Neural progenitor cell (in vitro differentiated cells): ENCODE measurements at regions not wholly inside any gene's neighbourhood (a gene's known extent, or its start where the extent isn't known, plus 50 kb on each side); places are given as distances from the start of the nearest gene placed in this dataset.
"Not testable (repeated sequence)": the region's sequence is repeated elsewhere in the genome, so short reads cannot be mapped to it uniquely, and the experiment has no call there.

Experiments
- DNase-seq: peaks from one replicate; pipeline ENCODE4 v3.0.0-alpha.2; 2016; ENCODE audit warnings: low spot score
- H2AFZ ChIP-seq: fragments of 200-600 bp; sonication (generic); replicated peaks from 2 replicates; pipeline ENCODE4 v1.6.1; 2016; ENCODE audit warnings: antibody characterized with exemption
- H3F3A ChIP-seq: fragments of 200-600 bp; sonication (generic); 2 replicates; pipeline ENCODE4 v1.6.1; 2016; ENCODE audit warnings: antibody characterized with exemption, low read depth
- H3K27ac ChIP-seq: fragments of 200-600 bp; sonication (generic); 2 replicates; pipeline ENCODE4 v1.5.1; 2016; ENCODE audit warnings: mild to moderate bottlenecking
- H3K27me3 ChIP-seq: fragments of 200-600 bp; sonication (generic); 2 replicates; pipeline ENCODE4 v1.6.1; 2016; ENCODE audit warnings: mild to moderate bottlenecking, moderate library complexity
- H3K36me3 ChIP-seq: fragments of 200-600 bp; sonication (generic); 2 replicates; pipeline ENCODE4 v1.5.1; 2016
- H3K4me1 ChIP-seq: fragments of 200-600 bp; sonication (generic); 2 replicates; pipeline ENCODE4 v1.6.1; 2016; ENCODE audit warnings: mixed run types
- H3K4me2 ChIP-seq: fragments of 200-600 bp; sonication (generic); 2 replicates; pipeline ENCODE4 v1.6.1; 2016
- H3K4me3 ChIP-seq: fragments of 200-600 bp; sonication (generic); 2 replicates; pipeline ENCODE4 v1.5.1; 2016
- H3K79me2 ChIP-seq: fragments of 200-600 bp; sonication (generic); 2 replicates; pipeline ENCODE4 v1.6.1; 2016; ENCODE audit warnings: low read depth
- H3K9ac ChIP-seq: fragments of 200-600 bp; sonication (generic); 2 replicates; pipeline ENCODE4 v1.6.1; 2016
- H3K9me3 ChIP-seq: fragments of 200-600 bp; sonication (generic); 2 replicates; pipeline ENCODE4 v1.5.1; 2016; ENCODE audit warnings: low read depth
- H4K20me1 ChIP-seq: fragments of 200-600 bp; sonication (generic); 2 replicates; pipeline ENCODE4 v1.6.1; 2016; ENCODE audit warnings: low read depth
- H3K27ac Mint-ChIP-seq: 3 replicates; pipeline ENCODE4 v1.8.0; 2021; ENCODE audit warnings: mixed read lengths
- H3K27me3 Mint-ChIP-seq: 2 replicates; pipeline ENCODE4 v1.8.0; 2022; ENCODE audit warnings: low read depth, mild to moderate bottlenecking, inconsistent platforms, moderate library complexity, mixed read lengths; ENCODE audit not compliant: insufficient read depth
- H3K36me3 Mint-ChIP-seq: 3 replicates; pipeline ENCODE4 v1.8.0; 2021; ENCODE audit warnings: mixed read lengths
- H3K4me1 Mint-ChIP-seq: 3 replicates; pipeline ENCODE4 v1.8.0; 2021; ENCODE audit warnings: mixed read lengths
- H3K4me3 Mint-ChIP-seq: 3 replicates; pipeline ENCODE4 v1.8.0; 2021; ENCODE audit warnings: mild to moderate bottlenecking, moderate library complexity, mixed read lengths
- H3K9me3 Mint-ChIP-seq: 3 replicates; pipeline ENCODE4 v1.8.0; 2020; ENCODE audit warnings: mixed read lengths
- CTCF ChIP-seq: fragments of 200-600 bp; sonication (generic); IDR thresholded peaks from 2 replicates; pipeline ENCODE4 v1.5.1; 2017; ENCODE audit warnings: antibody characterized with exemption, mild to moderate bottlenecking
- EZH2 ChIP-seq: fragments of 200-600 bp; sonication (generic); IDR thresholded peaks from 2 replicates; pipeline ENCODE4 v1.6.1; 2017; ENCODE audit warnings: antibody characterized with exemption, mild to moderate bottlenecking, moderate library complexity
- EZH2phosphoT487 ChIP-seq: fragments of 200-600 bp; sonication (generic); IDR thresholded peaks from 2 replicates; pipeline ENCODE4 v1.6.1; 2017; ENCODE audit warnings: antibody characterized with exemption

- Histone ChIP-seq H3K4me3 (no peak overlapping the region), H3K27me3 (no peaks in the 10 kb centered on the region), H2AFZ (no peak overlapping the region), H3K9ac (no peak overlapping the region), H3K4me1 (peaks cover 30% of the 10 kb centered on the region), H3K9me3 (no peaks in the 10 kb centered on the region), H3K4me2 (no peak overlapping the region), H4K20me1 (no peaks in the 10 kb centered on the region), H3K27ac (no peak overlapping the region), H3F3A (peaks cover 17% of the 10 kb centered on the region), H3K79me2 (no peaks in the 10 kb centered on the region), H3K36me3 (no peaks in the 10 kb centered on the region)
- peaks cover 40% of the 10 kb centered on the region for H3K9me3 Mint-ChIP-seq
- H3K36me3 Mint-ChIP-seq = peaks cover 2% of the 10 kb centered on the region
- peaks cover 30% of the 10 kb centered on the region for H3K4me1 Mint-ChIP-seq
- TF ChIP-seq CTCF = peak; percentile 77
- no peak for TF ChIP-seq EZH2
- peak; percentile 25 for TF ChIP-seq EZH2phosphoT487
- H3K27ac Mint-ChIP-seq = no peak overlapping the region
- no peak overlapping the region for H3K4me3 Mint-ChIP-seq
- H3K27me3 Mint-ChIP-seq = peaks cover 2% of the 10 kb centered on the region
- DNase-seq = peak; percentile 70
These were observed 199.1 kb downstream of the LRRN1 start for GRCh38 chr3:3998140-3998922.

GRCh38 chr3:3999340-3999739 is 200.1 kb downstream of the LRRN1 start:
- not testable (repeated sequence) for H3K79me2 ChIP-seq, H3K9ac ChIP-seq, H3K27me3 ChIP-seq, H3K27ac ChIP-seq, H3K9me3 ChIP-seq, H3K36me3 ChIP-seq, H2AFZ ChIP-seq, H3K27me3 Mint-ChIP-seq, DNase-seq, H3K27ac Mint-ChIP-seq, H3K4me2 ChIP-seq, H4K20me1 ChIP-seq, H3K4me3 ChIP-seq, H3K36me3 Mint-ChIP-seq
- peaks cover 30% of the 10 kb centered on the region for H3K4me1 Mint-ChIP-seq
- Histone ChIP-seq H3F3A (peaks cover 17% of the 10 kb centered on the region), H3K4me1 (peaks cover 30% of the 10 kb centered on the region)
- peaks cover 38% of the 10 kb centered on the region for H3K9me3 Mint-ChIP-seq
- peak overlapping the region; percentile 6 for H3K4me3 Mint-ChIP-seq

- no peaks in the 10 kb centered on the region for H4K20me1 ChIP-seq
- H2AFZ ChIP-seq = no peak overlapping the region
- H3K27ac Mint-ChIP-seq = peak overlapping the region; percentile 57
- DNase-seq = peak; percentile 70
- no peaks in the 10 kb centered on the region for H3K36me3 ChIP-seq
- peaks cover 16% of the 10 kb centered on the region for H3K9me3 Mint-ChIP-seq
- H3K4me1 Mint-ChIP-seq = peaks cover 33% of the 10 kb centered on the region
- H3K79me2 ChIP-seq = no peaks in the 10 kb centered on the region
- H3K9me3 ChIP-seq = no peaks in the 10 kb centered on the region
- H3K4me3 ChIP-seq = no peak overlapping the region
- H3K27ac ChIP-seq = peak overlapping the region; percentile 85
- H3K27me3 ChIP-seq = no peaks in the 10 kb centered on the region
- peaks cover 17% of the 10 kb centered on the region for H3F3A ChIP-seq
- no peaks in the 10 kb centered on the region for H3K36me3 Mint-ChIP-seq
- peaks cover 30% of the 10 kb centered on the region for H3K4me1 ChIP-seq
- H3K4me2 ChIP-seq = peak overlapping the region; percentile 60
- peaks cover 2% of the 10 kb centered on the region for H3K27me3 Mint-ChIP-seq
- H3K9ac ChIP-seq = no peak overlapping the region
- TF ChIP-seq EZH2 (no peak), EZH2phosphoT487 (no peak), CTCF (no peak)
- no peak overlapping the region for H3K4me3 Mint-ChIP-seq
These were observed 202.7 kb downstream of the LRRN1 start for GRCh38 chr3:4001976-4002375.

- Histone ChIP-seq H3K4me1 (peaks cover 19% of the 10 kb centered on the region), H3K79me2 (no peaks in the 10 kb centered on the region), H3K9me3 (no peaks in the 10 kb centered on the region), H3K36me3 (no peaks in the 10 kb centered on the region), H3F3A (peaks cover 14% of the 10 kb centered on the region), H3K9ac (no peak overlapping the region), H3K27ac (no peak overlapping the region), H3K4me3 (no peak overlapping the region), H4K20me1 (no peaks in the 10 kb centered on the region), H3K4me2 (no peak overlapping the region), H3K27me3 (no peaks in the 10 kb centered on the region), H2AFZ (no peak overlapping the region)
- no peak for TF ChIP-seq CTCF
- TF ChIP-seq EZH2phosphoT487 = no peak
- TF ChIP-seq EZH2 = no peak
- H3K9me3 Mint-ChIP-seq = peaks cover 2% of the 10 kb centered on the region
- H3K4me1 Mint-ChIP-seq = peaks cover 27% of the 10 kb centered on the region
- DNase-seq = no peak
- H3K27ac Mint-ChIP-seq = no peak overlapping the region
- H3K36me3 Mint-ChIP-seq = no peaks in the 10 kb centered on the region
- no peaks in the 10 kb centered on the region for H3K27me3 Mint-ChIP-seq
- H3K4me3 Mint-ChIP-seq = no peak overlapping the region
These were observed 207.1 kb downstream of the LRRN1 start for GRCh38 chr3:4006288-4006687.
